Neuronal stem cell (in vitro differentiated cells): ENCODE measurements at regions not wholly inside any gene's neighbourhood (a gene's known extent, or its start where the extent isn't known, plus 50 kb on each side); places are given as distances from the start of the nearest gene placed in this dataset.

Experiments used
- DNase-seq: peaks from one replicate; pipeline ENCODE4 v3.0.0-alpha.2; 2013; ENCODE audit warnings: low spot score
- H2AFZ ChIP-seq: one replicate; pipeline ENCODE4 v1.6.1; 2013; ENCODE audit warnings: mild to moderate bottlenecking, low read length, inconsistent platforms
- H2AK5ac ChIP-seq: 2 replicates; pipeline ENCODE4 v1.6.1; 2013; ENCODE audit warnings: low read depth, mild to moderate bottlenecking, inconsistent platforms, low read length, moderate library complexity, mixed read lengths
- H2BK120ac ChIP-seq: 2 replicates; pipeline ENCODE4 v1.6.1; 2013; ENCODE audit warnings: low read depth, mild to moderate bottlenecking, inconsistent platforms, low read length, moderate library complexity, mixed read lengths
- H2BK12ac ChIP-seq: one replicate; pipeline ENCODE4 v1.6.1; 2013; ENCODE audit warnings: low read length, inconsistent platforms
- H2BK15ac ChIP-seq: 2 replicates; pipeline ENCODE4 v1.6.1; 2013; ENCODE audit warnings: mild to moderate bottlenecking, low read length, inconsistent platforms, mixed read lengths
- H2BK5ac ChIP-seq: one replicate; pipeline ENCODE4 v1.6.1; 2013; ENCODE audit warnings: inconsistent platforms, mild to moderate bottlenecking, low read length, moderate library complexity
- H3K14ac ChIP-seq: one replicate; pipeline ENCODE4 v1.6.1; 2013; ENCODE audit warnings: low read length, inconsistent platforms
- H3K18ac ChIP-seq: 2 replicates; pipeline ENCODE4 v1.6.1; 2013; ENCODE audit warnings: low read length, inconsistent platforms
- H3K23ac ChIP-seq: 2 replicates; pipeline ENCODE4 v1.6.1; 2013; ENCODE audit warnings: low read depth, mild to moderate bottlenecking, mixed read lengths, low read length, inconsistent platforms; ENCODE audit not compliant: poor library complexity
- H3K27ac ChIP-seq: replicated peaks from 3 replicates; pipeline ENCODE4 v1.5.1; 2013; ENCODE audit warnings: low read length, inconsistent platforms
- H3K27me3 ChIP-seq, 3 experiments: 2 replicates each; pipeline ENCODE4 v1.6.1; 2013; ENCODE audit warnings: low read length in 3 of 3, mild to moderate bottlenecking in 2 of 3, inconsistent platforms in 1 of 3, low read depth in 1 of 3, mixed read lengths in 1 of 3, moderate library complexity in 1 of 3; ENCODE audit not compliant: control insufficient read depth in 3 of 3, insufficient read depth in 3 of 3
- H3K36me3 ChIP-seq, 2 donors: replicated peaks in 1 of 2; 2 replicates each; pipeline ENCODE4 v1.6.1; 2013; ENCODE audit warnings: low read length in 2 of 2; ENCODE audit not compliant: control insufficient read depth in 2 of 2, insufficient read depth in 2 of 2
- H3K4ac ChIP-seq: 2 replicates; pipeline ENCODE4 v1.6.1; 2013; ENCODE audit warnings: inconsistent platforms, mild to moderate bottlenecking, low read length, moderate library complexity
- H3K4me1 ChIP-seq, 2 donors: 1 replicate in 1 of 2; 2 replicates in 1 of 2; pipeline ENCODE4 v1.6.1; 2013; ENCODE audit warnings: low read length in 2 of 2, low read depth in 1 of 2; ENCODE audit not compliant: control insufficient read depth in 2 of 2, insufficient read depth in 1 of 2
- H3K4me2 ChIP-seq: one replicate; pipeline ENCODE4 v1.6.1; 2013; ENCODE audit warnings: mild to moderate bottlenecking, low read length, inconsistent platforms; ENCODE audit not compliant: insufficient read depth, poor library complexity, severe bottlenecking
- H3K4me3 ChIP-seq, 2 donors: 2 replicates each; pipeline ENCODE4 v1.5.1; 2013; ENCODE audit warnings: low read length in 2 of 2, mild to moderate bottlenecking in 2 of 2, inconsistent platforms in 1 of 2, moderate library complexity in 1 of 2
- H3K79me1 ChIP-seq: one replicate; pipeline ENCODE4 v1.6.1; 2013; ENCODE audit warnings: low read depth, mild to moderate bottlenecking, inconsistent platforms, low read length, moderate library complexity
- H3K9ac ChIP-seq: one replicate; pipeline ENCODE4 v1.6.1; 2013; ENCODE audit warnings: mild to moderate bottlenecking, low read depth, low read length, inconsistent platforms; ENCODE audit not compliant: poor library complexity
- H3K9me3 ChIP-seq, 2 donors: replicated peaks in 1 of 2; 2 replicates each; pipeline versions ENCODE3 to v1.6.1; 2013; ENCODE audit warnings: low read length in 2 of 2, mild to moderate bottlenecking in 2 of 2, inconsistent platforms in 1 of 2, low read depth in 1 of 2, mixed read lengths in 1 of 2, moderate library complexity in 1 of 2; ENCODE audit not compliant: control insufficient read depth in 2 of 2, insufficient read depth in 1 of 2
- H4K8ac ChIP-seq: one replicate; pipeline ENCODE4 v1.6.1; 2013; ENCODE audit warnings: low read depth, mild to moderate bottlenecking, inconsistent platforms, low read length, moderate library complexity
- H4K91ac ChIP-seq: one replicate; pipeline ENCODE4 v1.6.1; 2013; ENCODE audit warnings: low read length, low read depth, mild to moderate bottlenecking, inconsistent platforms; ENCODE audit not compliant: poor library complexity
- WGBS, 2 donors: extraction: QIAGEN DNeasy Blood & Tissue Kit; methylation state at CpG; one replicate each; pipeline ENCODE4 v1.1.7; 2013; ENCODE audit warnings: missing lambda C conversion rate in 2 of 2, mixed read lengths in 1 of 2; ENCODE audit not compliant: insufficient read length in 2 of 2, insufficient replicate concordance in 1 of 2; ENCODE audit errors: extremely low coverage in 2 of 2; 5-methylcytosine and 5-hydroxymethylcytosine counted together

DNA sequence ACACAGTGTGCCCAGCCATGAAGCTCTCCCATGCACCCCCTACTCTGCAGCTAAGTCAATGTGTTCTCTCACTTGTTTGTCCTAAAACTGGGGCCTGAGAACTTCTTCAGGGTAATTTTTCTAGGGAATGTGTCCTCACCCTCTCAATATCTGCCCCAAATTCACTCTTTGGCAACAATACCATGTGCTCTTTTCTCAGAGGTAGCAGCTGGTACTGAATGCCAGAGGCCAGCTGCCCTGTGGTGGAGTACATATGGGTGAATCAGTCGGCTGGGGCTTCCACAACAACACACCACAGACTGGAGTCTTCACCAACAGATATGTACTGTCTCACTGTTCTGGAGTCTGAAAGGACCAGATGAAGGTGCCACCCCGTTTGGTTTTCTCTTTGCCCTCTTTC is 97.7 kb upstream of the TOP3B start:
- H4K91ac ChIP-seq, result no peak overlapping the region
- no peaks in the 10 kb centered on the region for H3K79me1 ChIP-seq
- no peaks in the 10 kb centered on the region for H3K9me3 ChIP-seq
- peaks cover 3 to 35% (median 35%) of the 10 kb centered on the region in 3 experiments for H3K27me3 ChIP-seq
- WGBS, 2 donors, result no CpG with 5 or more reads among the region's 2 CpGs
- H3K4me3 ChIP-seq, result no peak overlapping the region
- no peak overlapping the region for H4K8ac ChIP-seq
- no peak overlapping the region for H3K27ac ChIP-seq
- no peak overlapping the region for H3K4ac ChIP-seq
- no peak overlapping the region for H2BK5ac ChIP-seq
- no peak overlapping the region for H3K4me2 ChIP-seq
- H2AFZ ChIP-seq, result no peak overlapping the region
- H3K36me3 ChIP-seq, result no peaks in the 10 kb centered on the region
- no peaks in the 10 kb centered on the region for H3K4me1 ChIP-seq
- no peak overlapping the region for H2BK12ac ChIP-seq
- DNase-seq, result no peak
- no peak overlapping the region for H2AK5ac ChIP-seq
- no peak overlapping the region for H2BK120ac ChIP-seq
- H2BK15ac ChIP-seq, result no peak overlapping the region
- H3K23ac ChIP-seq, result no peak overlapping the region
- no peak overlapping the region for H3K14ac ChIP-seq
- no peak overlapping the region for H3K18ac ChIP-seq
- H3K9ac ChIP-seq, result no peak overlapping the region

DNA sequence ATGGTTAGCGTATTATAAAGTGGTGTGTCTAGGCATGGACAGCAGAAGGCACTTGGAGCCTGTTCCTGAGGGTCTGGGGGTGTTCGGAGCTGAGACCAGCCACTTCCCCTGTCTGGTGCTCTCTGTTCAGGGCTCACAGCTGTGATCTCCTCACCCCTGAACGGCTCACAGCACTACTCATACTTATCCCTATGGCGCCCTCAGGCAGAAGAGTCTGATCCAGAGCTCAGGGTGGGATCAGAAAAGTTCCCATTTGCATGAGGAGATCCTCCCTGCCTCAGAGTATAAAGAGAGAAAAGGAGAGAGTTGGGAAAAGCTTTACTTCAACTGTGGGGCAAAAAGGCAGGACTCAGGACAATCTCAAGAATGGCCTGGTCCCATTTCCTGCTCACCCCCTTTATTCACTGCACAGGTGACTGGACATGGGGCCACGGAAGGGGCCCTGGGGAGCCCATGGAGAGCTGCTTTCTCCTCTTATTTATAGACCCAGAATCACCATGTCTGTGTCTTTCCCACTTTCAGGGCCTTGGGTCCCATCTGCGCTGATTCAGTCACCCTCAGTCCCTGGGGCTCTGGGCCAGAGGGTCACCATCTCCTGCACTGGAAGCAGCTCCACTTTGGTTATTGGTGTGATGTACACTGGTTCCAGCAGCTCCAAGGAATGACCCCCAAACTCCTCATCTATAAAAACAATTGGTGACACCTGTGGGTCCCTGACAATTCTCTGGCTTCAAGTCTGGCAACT is 97.0 kb upstream of the TOP3B start:
- H2BK15ac ChIP-seq, result no peak overlapping the region
- H2AFZ ChIP-seq, result no peak overlapping the region
- no peak overlapping the region for H3K27ac ChIP-seq
- H3K4me3 ChIP-seq, result no peak overlapping the region
- H3K23ac ChIP-seq, result no peak overlapping the region
- H3K79me1 ChIP-seq, result no peaks in the 10 kb centered on the region
- peaks cover 0 to 4% of the 10 kb centered on the region in 2 donors for H3K4me1 ChIP-seq
- H3K9ac ChIP-seq, result no peak overlapping the region
- H3K9me3 ChIP-seq, result no peaks in the 10 kb centered on the region
- H2BK120ac ChIP-seq, result no peak overlapping the region
- H4K91ac ChIP-seq, result no peak overlapping the region
- no peak overlapping the region for H3K18ac ChIP-seq
- no peak overlapping the region for H4K8ac ChIP-seq
- no peak overlapping the region for H2BK12ac ChIP-seq
- H2AK5ac ChIP-seq, result no peak overlapping the region
- WGBS, 2 donors, result no CpG with 5 or more reads among the region's 6 CpGs
- no peak for DNase-seq
- no peaks in the 10 kb centered on the region for H3K36me3 ChIP-seq
- no peak overlapping the region for H3K14ac ChIP-seq
- no peak overlapping the region for H3K4me2 ChIP-seq
- no peak overlapping the region for H3K4ac ChIP-seq
- no peak overlapping the region for H2BK5ac ChIP-seq
- H3K27me3 ChIP-seq, result peaks cover 3 to 38% (median 36%) of the 10 kb centered on the region in 3 experiments

DNA sequence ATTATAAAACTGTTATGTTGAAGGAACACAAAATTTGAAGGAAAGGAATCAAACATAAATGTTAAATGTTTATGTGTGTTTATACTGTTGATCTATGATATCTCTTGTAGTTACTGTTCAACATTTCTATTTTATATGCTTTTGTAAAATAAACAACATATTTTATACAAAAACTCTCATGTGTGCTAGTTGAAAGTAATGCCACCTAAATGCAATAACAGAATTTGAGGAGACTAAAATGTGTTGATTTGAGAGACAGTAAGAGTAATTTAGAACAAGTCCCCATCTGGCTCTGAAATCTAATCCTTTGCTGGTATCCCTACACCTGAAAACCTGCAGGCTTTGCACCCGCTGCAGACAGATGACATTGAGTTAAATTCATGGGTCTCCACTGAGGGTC is 95.7 kb upstream of the TOP3B start:
- Histone ChIP-seq H3K9me3 (peaks cover 0 to 2% of the 10 kb centered on the region in 2 donors), H4K8ac (no peak overlapping the region), H3K4me1 (peaks cover 0 to 12% of the 10 kb centered on the region in 2 donors), H2AFZ (no peak overlapping the region), H2BK5ac (no peak overlapping the region), H2BK120ac (no peak overlapping the region), H3K27me3 (peaks cover 0 to 33% (median 29%) of the 10 kb centered on the region in 3 experiments), H3K27ac (no peak overlapping the region), H3K79me1 (no peaks in the 10 kb centered on the region), H3K36me3 (no peaks in the 10 kb centered on the region), H2BK15ac (no peak overlapping the region), H3K4me2 (no peak overlapping the region), H2BK12ac (no peak overlapping the region), H3K18ac (no peak overlapping the region), H2AK5ac (no peak overlapping the region), H3K14ac (no peak overlapping the region), H3K23ac (no peak overlapping the region), H3K4ac (no peak overlapping the region), H3K9ac (no peak overlapping the region), H4K91ac (no peak overlapping the region), H3K4me3 (no peak overlapping the region)
- WGBS, 2 donors, result no CpG with 5 or more reads among the region's 1 CpG
- no peak for DNase-seq

DNA sequence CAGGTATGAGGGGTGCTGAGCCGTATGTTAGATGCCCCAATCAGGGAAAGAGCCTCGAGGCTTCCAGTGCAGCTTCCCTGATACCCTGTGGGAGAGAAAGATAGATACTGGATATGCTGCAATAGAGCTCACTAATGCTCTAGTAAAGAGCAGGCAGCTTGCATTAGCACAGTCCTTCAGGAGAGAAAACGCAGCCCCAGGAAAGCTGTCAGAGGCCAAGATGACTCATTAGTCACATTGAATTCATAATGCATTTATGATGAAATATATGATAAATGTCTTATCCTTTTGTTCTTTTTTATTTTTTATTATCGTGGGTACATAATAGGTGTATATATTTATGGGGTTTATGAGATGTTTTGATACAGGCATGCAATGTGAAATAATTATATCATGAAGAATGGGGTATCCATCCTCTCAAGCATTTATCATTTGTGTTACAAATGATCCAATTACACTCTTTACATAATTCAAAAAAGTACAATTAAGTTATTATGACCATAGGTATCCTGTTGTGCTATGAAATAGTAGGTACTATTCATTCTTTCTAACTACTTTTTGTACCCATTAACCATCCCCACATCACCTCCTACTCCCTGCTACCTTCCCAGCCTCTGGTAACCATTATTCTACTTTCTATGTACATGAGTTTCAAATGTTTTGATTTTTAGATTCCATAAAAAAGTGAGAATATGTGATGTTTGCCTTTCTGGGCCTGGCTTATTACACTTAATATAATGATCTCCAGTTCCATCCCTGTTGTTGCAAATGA is 94.5 kb upstream of the TOP3B start:
- Histone ChIP-seq H3K23ac (no peak overlapping the region), H3K9me3 (peaks cover 0 to 2% of the 10 kb centered on the region in 2 donors), H3K9ac (no peak overlapping the region), H3K18ac (no peak overlapping the region), H2AK5ac (no peak overlapping the region), H2AFZ (no peak overlapping the region), H3K14ac (no peak overlapping the region), H3K79me1 (no peaks in the 10 kb centered on the region), H4K91ac (no peak overlapping the region), H3K4me3 (no peak overlapping the region), H2BK12ac (no peak overlapping the region), H2BK120ac (no peak overlapping the region), H3K4ac (no peak overlapping the region), H3K4me2 (no peak overlapping the region), H3K4me1 (peaks cover 0 to 12% of the 10 kb centered on the region in 2 donors), H3K36me3 (no peaks in the 10 kb centered on the region), H2BK5ac (no peak overlapping the region), H3K27me3 (peaks cover 0 to 27% (median 26%) of the 10 kb centered on the region in 3 experiments), H3K27ac (no peak overlapping the region), H2BK15ac (no peak overlapping the region), H4K8ac (no peak overlapping the region)
- no CpG with 5 or more reads among the region's 4 CpGs for WGBS, 2 donors
- DNase-seq, result no peak
